GM19023 (cell line): ENCODE measurements at regions not wholly inside any gene's neighbourhood (a gene's known extent, or its start where the extent isn't known, plus 50 kb on each side); places are given as distances from the start of the nearest gene placed in this dataset.
"Not testable (repeated sequence)": the region's sequence is repeated elsewhere in the genome, so short reads cannot be mapped to it uniquely, and the experiment has no call there.

ENCODE experiments used
- ATAC-seq: cut with Tn5 transposase; IDR thresholded peaks from one replicate; pipeline ENCODE4 v1.9.1; 2021; ENCODE audit warnings: mild to moderate bottlenecking, moderate library complexity; ENCODE audit not compliant: unreplicated experiment

- ATAC-seq: no peak
Measured at GRCh38 chr5:143594902-143595818, 191.7 kb upstream of the NR3C1 start.

- ATAC-seq: no peak
Measured at GRCh38 chr5:143593723-143594122, 190.2 kb upstream of the NR3C1 start.

- ATAC-seq: peak; percentile 78
Measured at GRCh38 chr5:143592648-143593047, 189.2 kb upstream of the NR3C1 start.

- ATAC-seq: no peak
Measured at GRCh38 chr5:143588933-143589662, 185.6 kb upstream of the NR3C1 start.

GRCh38 chr5:143588121-143588520 is 184.6 kb upstream of the NR3C1 start:
- ATAC-seq: not testable (repeated sequence)

GRCh38 chr5:143586781-143587362 is 183.4 kb upstream of the NR3C1 start:
- no peak for ATAC-seq

- ATAC-seq: no peak
Measured at GRCh38 chr5:143585970-143586369, 182.5 kb upstream of the NR3C1 start.

GRCh38 chr5:143583409-143583808 is 179.9 kb upstream of the NR3C1 start:
- ATAC-seq: peak; percentile 58

- no peak for ATAC-seq
Measured at GRCh38 chr5:143582869-143583268, 179.4 kb upstream of the NR3C1 start.

GRCh38 chr5:143582176-143582575 is 178.7 kb upstream of the NR3C1 start:
- no peak for ATAC-seq

- ATAC-seq: no peak
Measured at GRCh38 chr5:143581649-143582048, 178.2 kb upstream of the NR3C1 start.

- ATAC-seq: no peak
Measured at GRCh38 chr5:143581147-143581546, 177.7 kb upstream of the NR3C1 start.

- no peak for ATAC-seq
Measured at GRCh38 chr5:143576711-143577484, 173.4 kb upstream of the NR3C1 start.

- ATAC-seq: no peak
Measured at GRCh38 chr5:143575286-143575685, 171.8 kb upstream of the NR3C1 start.

GRCh38 chr5:143574236-143574635 is 170.8 kb upstream of the NR3C1 start:
- ATAC-seq: no peak

GRCh38 chr5:143573568-143574170 is 170.2 kb upstream of the NR3C1 start:
- no peak for ATAC-seq

- no peak for ATAC-seq
Measured at GRCh38 chr5:143572671-143573070, 169.2 kb upstream of the NR3C1 start.

GRCh38 chr5:143571642-143572624 is 168.4 kb upstream of the NR3C1 start:
- ATAC-seq: no peak

- no peak for ATAC-seq
Measured at GRCh38 chr5:143570989-143571388, 167.5 kb upstream of the NR3C1 start.
